GM23338 (cell line): ENCODE measurements at regions not wholly inside any gene's neighbourhood (a gene's known extent, or its start where the extent isn't known, plus 50 kb on each side); places are given as distances from the start of the nearest gene placed in this dataset.

ENCODE experiments used
- ATAC-seq: fragments of 200-7000 bp; cut with Tn5 transposase; 3 replicates; pipeline ENCODE4 v1.9.1; 2020
- DNase-seq: peaks from one replicate; pipeline ENCODE4 v3.0.0-alpha.2; 2015; ENCODE audit warnings: low spot score
- H2AFZ ChIP-seq: fragments of 200-600 bp; sonication (generic); 2 replicates; pipeline ENCODE4 v1.8.0; 2016; ENCODE audit warnings: antibody characterized with exemption, mild to moderate bottlenecking, moderate library complexity
- H3F3A ChIP-seq: fragments of 200-600 bp; sonication (generic); replicated peaks from 2 replicates; pipeline ENCODE4 v1.8.0; 2017; ENCODE audit warnings: antibody characterized with exemption, mixed run types, low read depth
- H3K27ac ChIP-seq: fragments of 200-600 bp; sonication (generic); 2 replicates; pipeline ENCODE4 v1.6.1; 2016; ENCODE audit warnings: low read depth
- H3K27me3 ChIP-seq: fragments of 200-600 bp; sonication (generic); 2 replicates; pipeline ENCODE4 v1.8.0; 2016; ENCODE audit warnings: mild to moderate bottlenecking, mixed run types, moderate library complexity; ENCODE audit not compliant: insufficient read depth
- H3K36me3 ChIP-seq: fragments of 200-600 bp; sonication (generic); 2 replicates; pipeline ENCODE4 v1.8.0; 2016; ENCODE audit warnings: mild to moderate bottlenecking; ENCODE audit not compliant: insufficient read depth
- H3K4me1 ChIP-seq: fragments of 200-600 bp; sonication (generic); 2 replicates; pipeline ENCODE4 v1.8.0; 2016; ENCODE audit warnings: mild to moderate bottlenecking, moderate library complexity; ENCODE audit not compliant: insufficient read depth
- H3K4me2 ChIP-seq: fragments of 200-600 bp; sonication (generic); 2 replicates; pipeline ENCODE4 v1.7.1; 2017; ENCODE audit warnings: mixed run types
- H3K4me3 ChIP-seq: fragments of 200-600 bp; sonication (generic); 2 replicates; pipeline ENCODE4 v1.6.1; 2016; ENCODE audit warnings: mixed run types
- H3K79me2 ChIP-seq: fragments of 200-600 bp; sonication (generic); replicated peaks from 2 replicates; pipeline ENCODE4 v1.8.0; 2017; ENCODE audit warnings: mild to moderate bottlenecking; ENCODE audit not compliant: insufficient read depth
- H3K9me2 ChIP-seq: fragments of 200-600 bp; sonication (generic); 2 replicates; pipeline ENCODE4 v1.8.0; 2017; ENCODE audit not compliant: insufficient read depth
- H4K20me1 ChIP-seq: fragments of 200-600 bp; sonication (generic); replicated peaks from 2 replicates; pipeline ENCODE4 v1.8.0; 2017; ENCODE audit warnings: mild to moderate bottlenecking; ENCODE audit not compliant: insufficient read depth
- H3K27ac Mint-ChIP-seq: 2 replicates; pipeline ENCODE4 v1.8.0; 2020; ENCODE audit warnings: inconsistent platforms, mild to moderate bottlenecking, moderate library complexity, mixed read lengths
- H3K27me3 Mint-ChIP-seq: 3 replicates; pipeline ENCODE4 v1.8.0; 2022; ENCODE audit warnings: low read depth, mild to moderate bottlenecking, moderate library complexity, mixed read lengths, inconsistent platforms; ENCODE audit not compliant: insufficient read depth, poor library complexity
- H3K36me3 Mint-ChIP-seq: 3 replicates; pipeline ENCODE4 v1.8.0; 2021; ENCODE audit warnings: low read depth, mild to moderate bottlenecking, inconsistent platforms, moderate library complexity, mixed read lengths
- H3K4me1 Mint-ChIP-seq: 3 replicates; pipeline ENCODE4 v1.8.0; 2020; ENCODE audit warnings: mild to moderate bottlenecking, inconsistent platforms, mixed read lengths
- H3K4me3 Mint-ChIP-seq: 3 replicates; pipeline ENCODE4 v1.8.0; 2021; ENCODE audit warnings: moderate library complexity, mild to moderate bottlenecking, inconsistent platforms, mixed read lengths
- H3K9me3 Mint-ChIP-seq: 3 replicates; pipeline ENCODE4 v1.8.0; 2020; ENCODE audit warnings: moderate library complexity, mild to moderate bottlenecking, inconsistent platforms, mixed read lengths
- CREB1 ChIP-seq: fragments of 250-450 bp; sonication (Bioruptor Pico); IDR thresholded peaks from 2 replicates; pipeline ENCODE4 v1.5.0; 2020; ENCODE audit warnings: low read depth, mild to moderate bottlenecking, moderate library complexity
- CTCF ChIP-seq, 2 experiments: fragments of 200-600 bp in 1 of 2; sonication (generic) in 1 of 2; conservative IDR thresholded peaks; 2 replicates each; pipeline versions ENCODE4 v1.5.1 to v1.6.1; 2016 to 2017; ENCODE audit warnings: antibody characterized with exemption in 2 of 2, low read depth in 2 of 2, mild to moderate bottlenecking in 2 of 2, moderate library complexity in 1 of 2
- ETS1 ChIP-seq: IDR thresholded peaks from 2 replicates; pipeline ENCODE4 v1.6.1; 2016; ENCODE audit warnings: antibody characterized with exemption
- EZH2phosphoT487 ChIP-seq: fragments of 200-600 bp; sonication (generic); IDR thresholded peaks from one replicate; pipeline ENCODE4 v1.8.1; 2018; ENCODE audit warnings: antibody characterized with exemption; ENCODE audit not compliant: unreplicated experiment
- JUNB ChIP-seq: IDR thresholded peaks from one replicate; pipeline ENCODE4 v1.6.1; 2016; ENCODE audit warnings: antibody characterized with exemption; ENCODE audit not compliant: unreplicated experiment
- POLR2AphosphoS5 ChIP-seq: IDR thresholded peaks from 2 replicates; pipeline ENCODE4 v1.6.1; 2016; ENCODE audit warnings: antibody characterized with exemption, low read depth
- REST ChIP-seq: IDR thresholded peaks from one replicate; pipeline ENCODE4 v1.6.1; 2018; ENCODE audit warnings: antibody characterized with exemption; ENCODE audit not compliant: unreplicated experiment
- STAT1 ChIP-seq: IDR thresholded peaks from one replicate; pipeline ENCODE4 v1.6.1; 2016; ENCODE audit warnings: antibody characterized with exemption; ENCODE audit not compliant: unreplicated experiment
- ZNF114 ChIP-seq: fragments of 250-450 bp; sonication (Bioruptor Pico); IDR thresholded peaks from 2 replicates; pipeline ENCODE4 v1.5.0; 2020; ENCODE audit warnings: mild to moderate bottlenecking, moderate library complexity
- ZNF331 ChIP-seq: fragments of 250-450 bp; sonication (Bioruptor Pico); IDR thresholded peaks from 2 replicates; pipeline ENCODE4 v1.5.0; 2020; ENCODE audit warnings: low read depth, mild to moderate bottlenecking, moderate library complexity

GRCh38 chrX:124954402-124954801 lies 365.3 kb upstream of the TEX13C start:
- H3K9me2 ChIP-seq: no peaks in the 10 kb centered on the region
- Mint-ChIP-seq H3K9me3 (no peaks in the 10 kb centered on the region), H3K4me1 (no peaks in the 10 kb centered on the region), H3K4me3 (no peak overlapping the region), H3K27ac (no peak overlapping the region), H3K36me3 (no peaks in the 10 kb centered on the region), H3K27me3 (no peaks in the 10 kb centered on the region)
- DNase-seq: no peak
- no peak overlapping the region for H3K27ac ChIP-seq
- no peak for TF ChIP-seq CTCF (conservative IDR thresholded peaks at IDR 0.05; ENCODE audit: low read depth in 2 of 2)
- no peak for TF ChIP-seq ZNF114 (CRISPR knock-in tag)
- TF ChIP-seq JUNB: no peak
- TF ChIP-seq REST: no peak
- TF ChIP-seq STAT1: no peak
- no peak for TF ChIP-seq EZH2phosphoT487
- TF ChIP-seq POLR2AphosphoS5: no peak
- TF ChIP-seq ETS1: no peak
- TF ChIP-seq ZNF331 (CRISPR knock-in tag): no peak
- no peaks in the 10 kb centered on the region for H3K36me3 ChIP-seq
- H3K27me3 ChIP-seq: no peaks in the 10 kb centered on the region
- H4K20me1 ChIP-seq: no peaks in the 10 kb centered on the region
- H3K4me3 ChIP-seq: no peak overlapping the region
- H3K4me2 ChIP-seq: no peak overlapping the region
- H3K79me2 ChIP-seq: no peaks in the 10 kb centered on the region
- no peaks in the 10 kb centered on the region for H3K4me1 ChIP-seq
- ATAC-seq: no peak
- H2AFZ ChIP-seq: no peak overlapping the region
- no peaks in the 10 kb centered on the region for H3F3A ChIP-seq

GRCh38 chrX:124960454-124960853 lies 359.2 kb upstream of the TEX13C start:
- Histone ChIP-seq H3K4me3 (no peak overlapping the region), H3K27me3 (no peaks in the 10 kb centered on the region), H3K9me2 (no peaks in the 10 kb centered on the region), H3K27ac (no peak overlapping the region), H3K36me3 (no peaks in the 10 kb centered on the region), H3K4me1 (no peaks in the 10 kb centered on the region), H3F3A (no peaks in the 10 kb centered on the region), H3K4me2 (no peak overlapping the region), H4K20me1 (no peaks in the 10 kb centered on the region), H2AFZ (no peak overlapping the region), H3K79me2 (no peaks in the 10 kb centered on the region)
- TF ChIP-seq CREB1 (CRISPR knock-in tag) (no peak), POLR2AphosphoS5 (no peak)
- H3K36me3 Mint-ChIP-seq: no peaks in the 10 kb centered on the region
- DNase-seq (no peak), ATAC-seq (no peak)
- H3K27ac Mint-ChIP-seq: no peak overlapping the region
- H3K27me3 Mint-ChIP-seq: no peaks in the 10 kb centered on the region
- no peaks in the 10 kb centered on the region for H3K9me3 Mint-ChIP-seq
- H3K4me3 Mint-ChIP-seq: no peak overlapping the region
- H3K4me1 Mint-ChIP-seq: no peaks in the 10 kb centered on the region
